HepG2 (cell line): ENCODE measurements at regions not wholly inside any gene's neighbourhood (a gene's known extent, or its start where the extent isn't known, plus 50 kb on each side); places are given as distances from the start of the nearest gene placed in this dataset.

Source experiments
- ATAC-seq: fragments of 200-7000 bp; cut with Tn5 transposase; 3 replicates; pipeline ENCODE4 v1.9.1; 2020; ENCODE audit warnings: mild to moderate bottlenecking, moderate library complexity
- BruUV-seq: library from RNA; stranded (reverse); fragments of 400-500 nt; replicated peaks from 2 replicates; lab custom pipeline; 2021; lab: Mats Ljungman, UMichigan
- CTCF ChIA-PET: fragments of 300-600 bp; formaldehyde crosslinking; extraction: SDS; loops from one replicate; lab custom pipeline; 2021; ENCODE audit warnings: low total read pairs, inconsistent platforms, low intra/inter-chr PET ratio; lab: Yijun Ruan, JAX
- POLR2A ChIA-PET: fragments of 350-600 bp; sonication (Branson Sonifier 250); formaldehyde crosslinking; loops from one replicate; lab custom pipeline; 2020; ENCODE audit warnings: antibody characterized with exemption, inconsistent platforms; lab: Yijun Ruan, JAX
- DNase-seq: peaks from one replicate; pipeline ENCODE4 v3.0.0-alpha.2; 2015; ENCODE audit warnings: low spot score
- FAIRE-seq: peaks from 3 replicates; lab custom pipeline; 2011; peaks lifted over from hg19 to GRCh38; lab: Jason Lieb, UNC
- H2AFZ ChIP-seq: one replicate; pipeline ENCODE4 v1.6.1; 2011; ENCODE audit warnings: low read length, inconsistent platforms
- H3K27ac ChIP-seq: fragments of 300-600 bp; 3 replicates; pipeline ENCODE4 v1.8.0; 2011; ENCODE audit warnings: mixed run types, mild to moderate bottlenecking, mixed read lengths, low read length, inconsistent platforms; ENCODE audit not compliant: insufficient read depth; ENCODE audit errors: extremely low read length
- H3K27me3 ChIP-seq, 2 experiments: fragments of 200-600 bp in 1 of 2; 2 replicates in 1 of 2; 3 replicates in 1 of 2; pipeline versions ENCODE4 v1.6.0 to v1.8.0; 2011; ENCODE audit warnings: low read length in 2 of 2, mild to moderate bottlenecking in 2 of 2, moderate library complexity in 2 of 2, inconsistent platforms in 1 of 2; ENCODE audit not compliant: insufficient read depth in 2 of 2, control insufficient read depth in 1 of 2
- H3K36me3 ChIP-seq, 2 experiments: fragments of 200-600 bp in 1 of 2; replicated peaks in 1 of 2; 2 replicates in 1 of 2; 3 replicates in 1 of 2; pipeline versions ENCODE4 v1.5.1 to v1.8.0; 2011; ENCODE audit warnings: low read length in 2 of 2, inconsistent platforms in 1 of 2; ENCODE audit not compliant: insufficient read depth in 2 of 2, control insufficient read depth in 1 of 2
- H3K4me1 ChIP-seq: 2 replicates; pipeline ENCODE4 v1.5.1; 2012; ENCODE audit warnings: low read length, inconsistent platforms; ENCODE audit not compliant: insufficient read depth
- H3K4me2 ChIP-seq: 2 replicates; pipeline ENCODE4 v1.6.0; 2011; ENCODE audit warnings: low read depth, low read length, inconsistent platforms
- H3K4me3 ChIP-seq, 3 experiments: fragments of 200-600 bp in 1 of 3; sonication (generic), shearing (Covaris generic) in 1 of 3; replicated peaks in 1 of 3; 2 replicates each; pipeline ENCODE4 v1.5.1; 2011 to 2016; ENCODE audit warnings: low read length in 3 of 3, inconsistent platforms in 2 of 3, low read depth in 2 of 3, mild to moderate bottlenecking in 2 of 3, control low read depth in 1 of 3, mixed read lengths in 1 of 3; ENCODE audit not compliant: insufficient read depth in 1 of 3
- H3K79me2 ChIP-seq: one replicate; pipeline ENCODE4 v1.6.1; 2011; ENCODE audit warnings: low read length, inconsistent platforms; ENCODE audit not compliant: insufficient read depth
- H3K9ac ChIP-seq: 2 replicates; pipeline ENCODE4 v1.6.0; 2011; ENCODE audit warnings: mild to moderate bottlenecking, low read depth, low read length, inconsistent platforms; ENCODE audit not compliant: insufficient read depth
- H3K9me3 ChIP-seq: 2 replicates; pipeline ENCODE4 v1.5.1; 2012; ENCODE audit warnings: mild to moderate bottlenecking, low read length
- H4K20me1 ChIP-seq: 2 replicates; pipeline ENCODE4 v1.6.0; 2011; ENCODE audit warnings: inconsistent platforms, mild to moderate bottlenecking, low read length, moderate library complexity; ENCODE audit not compliant: insufficient read depth
- ARID5B ChIP-seq: IDR thresholded peaks from 2 replicates; pipeline ENCODE4 v1.4.0; 2020; ENCODE audit warnings: mild to moderate bottlenecking, missing genetic modification reagents
- ATAD3A ChIP-seq: sonication (generic); formaldehyde crosslinking; IDR thresholded peaks from 2 replicates; pipeline ENCODE4 v1.4.0; 2020; ENCODE audit warnings: missing genetic modification reagents
- BCL6 ChIP-seq: IDR thresholded peaks from 2 replicates; pipeline ENCODE4 v1.6.1; 2016; ENCODE audit warnings: missing genetic modification reagents, missing compliant biosample characterization
- BRCA1 ChIP-seq: sonication (generic); formaldehyde crosslinking; IDR thresholded peaks from 2 replicates; pipeline ENCODE4 v1.4.0; 2020; ENCODE audit warnings: missing genetic modification reagents
- CREB1 ChIP-seq, 2 experiments: fragments of 450-650 bp in 1 of 2; IDR thresholded peaks; 2 replicates each; pipeline ENCODE4 v1.6.1; 2016 to 2017; ENCODE audit warnings: control low read depth in 1 of 2, mild to moderate bottlenecking in 1 of 2, missing compliant biosample characterization in 1 of 2, missing genetic modification characterization in 1 of 2
- ELF3 ChIP-seq: IDR thresholded peaks from 2 replicates; pipeline ENCODE4 v1.6.1; 2016; ENCODE audit warnings: missing genetic modification reagents, missing compliant biosample characterization
- HNF4G ChIP-seq, 2 experiments: sonication (generic) in 1 of 2; formaldehyde crosslinking in 1 of 2; IDR thresholded peaks; 2 replicates each; pipeline versions ENCODE4 v1.4.0 to v1.6.1; 2011 to 2020; ENCODE audit warnings: borderline replicate concordance in 2 of 2, low read depth in 2 of 2, mild to moderate bottlenecking in 2 of 2, low read length in 1 of 2, missing genetic modification reagents in 1 of 2, moderate library complexity in 1 of 2
- MIXL1 ChIP-seq: IDR thresholded peaks from 2 replicates; pipeline ENCODE4 v1.6.1; 2016
- NCOR1 ChIP-seq: fragments of 200-600 bp; sonication (generic); IDR thresholded peaks from 2 replicates; pipeline ENCODE4 v1.7.0; 2017; ENCODE audit warnings: antibody characterized with exemption, low read length, borderline replicate concordance
- PLSCR1 ChIP-seq: sonication (generic); formaldehyde crosslinking; IDR thresholded peaks from 2 replicates; pipeline ENCODE4 v1.5.0; 2020; ENCODE audit warnings: missing genetic modification reagents, mild to moderate bottlenecking, borderline replicate concordance
- SPEN ChIP-seq: sonication (generic); formaldehyde crosslinking; IDR thresholded peaks from 2 replicates; pipeline ENCODE4 v1.5.1; 2020; ENCODE audit warnings: low read depth, mild to moderate bottlenecking, missing genetic modification reagents
- ZFP1 ChIP-seq: IDR thresholded peaks from 2 replicates; pipeline ENCODE4 v1.6.1; 2016
- ZNF101 ChIP-seq: sonication (generic); formaldehyde crosslinking; IDR thresholded peaks from 2 replicates; pipeline ENCODE4 v1.4.0; 2020; ENCODE audit warnings: mild to moderate bottlenecking, low read depth, missing genetic modification reagents, borderline replicate concordance
- ZNF34 ChIP-seq: sonication (generic); formaldehyde crosslinking; IDR thresholded peaks from 2 replicates; pipeline ENCODE4 v1.4.0; 2020; ENCODE audit warnings: mild to moderate bottlenecking, missing genetic modification reagents, borderline replicate concordance
- ZNF430 ChIP-seq: sonication (generic); formaldehyde crosslinking; IDR thresholded peaks from 2 replicates; pipeline ENCODE4 v1.9.0; 2021; ENCODE audit warnings: mild to moderate bottlenecking, missing genetic modification reagents
- ZNF710 ChIP-seq: sonication (generic); formaldehyde crosslinking; IDR thresholded peaks from 2 replicates; pipeline ENCODE4 v1.5.0; 2020; ENCODE audit warnings: mild to moderate bottlenecking, missing genetic modification reagents, borderline replicate concordance
- ZSCAN30 ChIP-seq: sonication (generic); formaldehyde crosslinking; IDR thresholded peaks from 2 replicates; pipeline ENCODE4 v1.5.0; 2020; ENCODE audit warnings: mild to moderate bottlenecking, missing genetic modification reagents
- WGBS: methylation state at CpG from one replicate; pipeline ENCODE4 v1.1.6; 2017; ENCODE audit warnings: low lambda C conversion rate; 5-methylcytosine and 5-hydroxymethylcytosine counted together
- in situ Hi-C: cut with HindIII; loops from 2 replicates; pipeline ENCODE4 v1.10.0; 2017; ENCODE audit warnings: low pct_unique_long_range_greater_than_20kb; ENCODE audit not compliant: extremely low pct_ligation_motif_present
- intact Hi-C: fragments of 100-400 bp; cut with micrococcal nuclease; formaldehyde crosslinking; loops from one replicate; pipeline ENCODE4 v1.10.0; 2022; ENCODE audit not compliant: unreplicated experiment
- TF ChIP-seq, protein P1 (sequence below): sonication (generic); formaldehyde crosslinking; IDR thresholded peaks from 2 replicates; pipeline ENCODE4 v1.8.0; 2022; ENCODE audit warnings: missing genetic modification reagents, mild to moderate bottlenecking, inconsistent platforms, borderline replicate concordance

DNA sequence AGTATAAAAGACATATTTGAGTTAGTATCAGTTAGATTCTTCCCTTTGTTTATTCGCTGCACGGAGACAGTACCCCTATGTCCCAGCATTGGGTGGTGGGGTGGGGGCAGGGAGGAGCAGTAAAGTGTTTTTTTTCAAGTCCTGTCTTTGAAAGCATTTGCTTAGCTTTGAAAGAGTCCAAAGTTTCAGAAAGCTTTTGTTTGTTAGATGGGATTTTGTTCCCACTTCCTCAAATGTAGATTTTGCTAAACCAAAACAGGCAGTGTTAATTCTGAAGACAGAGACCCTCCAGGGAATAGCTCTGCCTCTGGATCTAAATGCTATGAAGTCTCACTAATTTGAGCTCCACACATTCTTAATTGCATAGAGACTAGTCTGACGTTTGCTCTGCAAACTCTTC lies 114.6 kb upstream of the KCNAB1 start:
- in situ Hi-C loops (no loop called here), intact Hi-C loops (no loop called here)
- Histone ChIP-seq H3K4me1 (peaks cover 23% of the 10 kb centered on the region), H3K79me2 (no peaks in the 10 kb centered on the region), H4K20me1 (no peaks in the 10 kb centered on the region), H2AFZ (no peak overlapping the region), H3K27ac (peak overlapping the region; percentile 12), H3K4me3 (no peak overlapping the region; a peak in 1 of 6 replicates), H3K9ac (no peak overlapping the region), H3K9me3 (no peaks in the 10 kb centered on the region), H3K4me2 (peak overlapping the region; percentile 55), H3K27me3 (no peaks in the 10 kb centered on the region), H3K36me3 (no peaks in the 10 kb centered on the region)
- no TSS peak for BruUV-seq
- CTCF ChIA-PET, result no interaction called here
- peak; percentile 78 for ATAC-seq
- peak; percentile 60 for FAIRE-seq
- POLR2A ChIA-PET, result no interaction called here
- WGBS, result 2% methylated on average over 3 of the region's 3 CpGs
- peak; percentile 56 for DNase-seq
- TF ChIP-seq ZNF101 (no peak), PLSCR1 (CRISPR knock-in tag) (no peak), ZNF430 (CRISPR knock-in tag) (no peak), SPEN (CRISPR knock-in tag) (no peak), MIXL1 (CRISPR knock-in tag) (peak; percentile 57; the same call in 1 of the 2 replicates), CREB1 (IDR thresholded peaks at IDR 0.05) (no peak), CREB1 (CRISPR knock-in tag; IDR thresholded peaks at IDR 0.05) (no peak), ARID5B (CRISPR knock-in tag) (peak; percentile 27; the same call in 1 of the 2 replicates), NCOR1 (peak; percentile 37; the same call in 1 of the 2 replicates), ZNF710 (no peak), BRCA1 (CRISPR knock-in tag) (no peak), ELF3 (CRISPR knock-in tag) (peak; percentile 84), ZFP1 (CRISPR knock-in tag) (no peak), BCL6 (CRISPR knock-in tag) (peak; percentile 47), ZSCAN30 (CRISPR knock-in tag) (no peak), HNF4G (IDR thresholded peaks at IDR 0.05; ENCODE audit: borderline replicate concordance, low read depth, low read length) (peak; percentile 56; the same call in 1 of the 2 replicates), HNF4G (CRISPR knock-in tag; IDR thresholded peaks at IDR 0.05; ENCODE audit: borderline replicate concordance, low read depth) (no peak), ZNF34 (CRISPR knock-in tag) (no peak), ATAD3A (CRISPR knock-in tag) (no peak)
- TF ChIP-seq, protein P1, sequence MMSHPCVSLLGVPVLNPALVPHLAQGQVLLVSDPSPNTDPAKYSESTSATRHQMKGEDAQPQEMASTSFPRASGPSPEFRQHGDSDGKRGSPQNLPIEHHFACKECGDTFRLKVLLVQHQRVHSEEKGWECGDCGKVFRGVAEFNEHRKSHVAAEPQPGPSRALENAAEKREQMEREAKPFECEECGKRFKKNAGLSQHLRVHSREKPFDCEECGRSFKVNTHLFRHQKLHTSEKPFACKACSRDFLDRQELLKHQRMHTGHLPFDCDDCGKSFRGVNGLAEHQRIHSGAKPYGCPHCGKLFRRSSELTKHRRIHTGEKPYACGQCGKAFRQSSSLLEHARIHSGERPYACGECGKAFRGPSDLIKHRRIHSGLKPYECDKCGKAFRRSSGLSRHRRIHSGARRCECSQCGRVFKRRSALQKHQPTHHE (CRISPR knock-in tag), result no peak
